Endothelial cell of umbilical vein (primary cell): ENCODE measurements at regions not wholly inside any gene's neighbourhood (a gene's known extent, or its start where the extent isn't known, plus 50 kb on each side); places are given as distances from the start of the nearest gene placed in this dataset.

ENCODE experiments used
- BruUV-seq: library from RNA; stranded (reverse); fragments of 400-500 nt; replicated peaks from 2 replicates; lab custom pipeline; 2021; lab: Mats Ljungman, UMichigan
- CTCF ChIA-PET: fragments of 300-600, 350-600 bp; sonication (Branson Sonifier 250); formaldehyde crosslinking; loops from one replicate; lab custom pipeline; 2021; ENCODE audit warnings: antibody characterized with exemption, inconsistent platforms; lab: Charles Lee
- POLR2A ChIA-PET: fragments of 300-600, 350-600 bp; sonication (Branson Sonifier 250); formaldehyde crosslinking; loops from one replicate; lab custom pipeline; 2021; ENCODE audit warnings: antibody characterized with exemption, inconsistent platforms; lab: Charles Lee
- DNase-seq: peaks from one replicate; pipeline ENCODE4 v3.0.0-alpha.2; 2011; ENCODE audit warnings: low read depth, low spot score
- FAIRE-seq: peaks from 2 replicates; lab custom pipeline; 2011; peaks lifted over from hg19 to GRCh38; lab: Jason Lieb, UNC
- H2AFZ ChIP-seq: 2 replicates; pipeline ENCODE4 v1.6.0; 2012; ENCODE audit warnings: low read depth, low read length, control low read depth, inconsistent platforms
- H3K27ac ChIP-seq: 2 replicates; pipeline ENCODE4 v1.5.1; 2011; ENCODE audit warnings: low read depth, mild to moderate bottlenecking, control low read depth, low read length, moderate library complexity; ENCODE audit not compliant: insufficient read depth
- H3K27me3 ChIP-seq, 2 experiments: 2 replicates each; pipeline versions ENCODE4 v1.6.0 to v1.6.1; 2011; ENCODE audit warnings: low read length in 2 of 2, mixed read lengths in 1 of 2; ENCODE audit not compliant: control insufficient read depth in 2 of 2, insufficient read depth in 2 of 2
- H3K36me3 ChIP-seq, 2 experiments: 2 replicates in 1 of 2; 3 replicates in 1 of 2; pipeline ENCODE4 v1.5.1; 2011; ENCODE audit warnings: low read length in 2 of 2, mild to moderate bottlenecking in 1 of 2, moderate library complexity in 1 of 2; ENCODE audit not compliant: control insufficient read depth in 2 of 2, insufficient read depth in 2 of 2; ENCODE audit errors: extremely low read depth in 1 of 2
- H3K4me1 ChIP-seq: 3 replicates; pipeline ENCODE4 v1.5.1; 2011; ENCODE audit warnings: mild to moderate bottlenecking, low read length; ENCODE audit not compliant: control insufficient read depth, insufficient read depth; ENCODE audit errors: extremely low read depth
- H3K4me2 ChIP-seq: 2 replicates; pipeline ENCODE4 v1.6.1; 2011; ENCODE audit warnings: low read length, control low read depth, mixed read lengths; ENCODE audit not compliant: insufficient read depth
- H3K4me3 ChIP-seq, 3 experiments: fragments of 200-600 bp in 1 of 3; sonication (generic), shearing (Covaris generic) in 1 of 3; replicated peaks in 1 of 3; 2 replicates each; pipeline ENCODE4 v1.5.1; 2011 to 2016; ENCODE audit warnings: control low read depth in 3 of 3, low read length in 3 of 3, mild to moderate bottlenecking in 2 of 3, inconsistent platforms in 1 of 3, low read depth in 1 of 3, moderate library complexity in 1 of 3; ENCODE audit not compliant: insufficient read depth in 1 of 3
- H3K79me2 ChIP-seq: 2 replicates; pipeline ENCODE4 v1.6.0; 2012; ENCODE audit warnings: low read length, inconsistent platforms; ENCODE audit not compliant: control insufficient read depth, insufficient read depth
- H3K9ac ChIP-seq: replicated peaks from 2 replicates; pipeline ENCODE3; 2011; ENCODE audit warnings: low read length, control low read depth; ENCODE audit not compliant: insufficient read depth; ENCODE audit errors: extremely low read depth
- H3K9me1 ChIP-seq: replicated peaks from 3 replicates; pipeline ENCODE4 v1.6.0; 2011; ENCODE audit warnings: mild to moderate bottlenecking, low read length; ENCODE audit not compliant: control insufficient read depth, insufficient read depth; ENCODE audit errors: extremely low read depth
- H3K9me3 ChIP-seq: replicated peaks from 2 replicates; pipeline ENCODE4 v1.5.1; 2012; ENCODE audit warnings: low read length, inconsistent platforms; ENCODE audit not compliant: control insufficient read depth, insufficient read depth
- H4K20me1 ChIP-seq: replicated peaks from 2 replicates; pipeline ENCODE3; 2011; ENCODE audit warnings: mild to moderate bottlenecking, low read length; ENCODE audit not compliant: control insufficient read depth, insufficient read depth; ENCODE audit errors: extremely low read depth
- EZH2 ChIP-seq: IDR thresholded peaks from 2 replicates; pipeline ENCODE4 v1.6.1; 2012; ENCODE audit warnings: borderline replicate concordance, low read depth, mild to moderate bottlenecking, moderate library complexity, low read length, inconsistent platforms; ENCODE audit not compliant: severe bottlenecking
- FOS ChIP-seq: IDR thresholded peaks from 2 replicates; pipeline ENCODE4 v1.6.1; 2011; ENCODE audit warnings: mild to moderate bottlenecking, low read length, moderate library complexity, borderline replicate concordance; ENCODE audit not compliant: insufficient read depth
- GATA2 ChIP-seq: IDR thresholded peaks from 2 replicates; pipeline ENCODE4 v1.7.0; 2011; ENCODE audit warnings: low read depth, mild to moderate bottlenecking, moderate library complexity, mixed read lengths, low read length; ENCODE audit not compliant: insufficient read length, insufficient read depth
- JUN ChIP-seq: IDR thresholded peaks from 2 replicates; pipeline ENCODE4 v1.6.1; 2011; ENCODE audit warnings: borderline replicate concordance, low read depth; ENCODE audit not compliant: insufficient read length, insufficient read depth
- MYC ChIP-seq: IDR thresholded peaks from one replicate; pipeline ENCODE4 v1.6.1; 2011; ENCODE audit warnings: mild to moderate bottlenecking, low read depth, low read length
- POLR2A ChIP-seq: IDR thresholded peaks from 2 replicates; pipeline ENCODE4 v1.6.1; 2012; ENCODE audit warnings: low read depth, mild to moderate bottlenecking, control low read depth, low read length
- POLR2AphosphoS5 ChIP-seq: IDR thresholded peaks from 2 replicates; pipeline ENCODE4 v1.6.1; 2012; ENCODE audit warnings: low read depth, mild to moderate bottlenecking, control low read depth, low read length, moderate library complexity; ENCODE audit not compliant: insufficient read depth
- dilution Hi-C: fragments of 300-500 bp; cut with MboI; formaldehyde crosslinking; loops from one replicate; pipeline ENCODE4 v1.15.0; 2019; ENCODE audit warnings: low sequenced_read_pairs; ENCODE audit not compliant: extremely low pct_ligation_motif_present
- intact Hi-C: fragments of 100-400 bp; cut with micrococcal nuclease; formaldehyde crosslinking; loops from one replicate; pipeline ENCODE4 v1.10.0; 2022
- TF ChIP-seq, protein P1 (sequence below): IDR thresholded peaks from 2 replicates; pipeline ENCODE4 v1.6.1; 2011; ENCODE audit not compliant: insufficient read depth, insufficient read length
- TF ChIP-seq, protein P2 (sequence below), 2 donors: IDR thresholded peaks; 1 replicate in 1 of 2; 2 replicates in 1 of 2; pipeline ENCODE4 v1.5.1; 2011; ENCODE audit warnings: low read length in 2 of 2, mild to moderate bottlenecking in 2 of 2, moderate library complexity in 2 of 2, control low read depth in 1 of 2, inconsistent platforms in 1 of 2, low read depth in 1 of 2; ENCODE audit not compliant: insufficient read depth in 1 of 2; ENCODE audit errors: extremely low read depth in 1 of 2

DNA sequence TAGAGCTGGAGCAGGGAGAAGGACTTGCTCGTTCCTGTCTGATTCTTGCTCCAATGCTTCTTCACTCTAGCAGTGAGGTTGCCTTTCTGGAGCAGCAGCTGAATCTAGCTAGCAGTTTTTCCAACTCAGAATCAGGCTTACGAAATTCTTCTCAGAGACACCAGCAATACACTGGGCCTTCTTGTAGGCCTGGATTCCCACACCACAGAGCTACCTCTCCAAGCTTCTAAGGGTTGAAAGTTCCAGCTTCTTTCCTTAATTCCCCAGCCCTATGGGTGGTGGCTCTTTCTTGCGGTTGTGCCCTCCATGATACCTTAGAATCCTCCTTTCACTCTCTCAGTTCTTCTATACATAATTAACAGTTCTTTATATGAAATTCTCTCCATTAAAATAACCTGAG is 586.6 kb downstream of the INHBA start:
- Histone ChIP-seq H3K9me3 (no peaks in the 10 kb centered on the region), H3K9ac (no peak overlapping the region), H3K79me2 (no peaks in the 10 kb centered on the region), H2AFZ (no peak overlapping the region), H3K4me3 (no peak overlapping the region), H3K4me2 (no peak overlapping the region), H3K27me3 (no peaks in the 10 kb centered on the region), H3K4me1 (no peaks in the 10 kb centered on the region), H3K9me1 (no peaks in the 10 kb centered on the region), H4K20me1 (no peaks in the 10 kb centered on the region), H3K36me3 (no peaks in the 10 kb centered on the region), H3K27ac (no peak overlapping the region)
- FAIRE-seq: no peak
- DNase-seq: no peak
- dilution Hi-C loops: no loop called here
- no peak for TF ChIP-seq POLR2A
- no peak for TF ChIP-seq EZH2
- no peak for TF ChIP-seq JUN
- TF ChIP-seq MYC: no peak
- no peak for TF ChIP-seq GATA2
- TF ChIP-seq, protein P1, sequence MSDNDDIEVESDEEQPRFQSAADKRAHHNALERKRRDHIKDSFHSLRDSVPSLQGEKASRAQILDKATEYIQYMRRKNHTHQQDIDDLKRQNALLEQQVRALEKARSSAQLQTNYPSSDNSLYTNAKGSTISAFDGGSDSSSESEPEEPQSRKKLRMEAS: no peak
- TF ChIP-seq POLR2AphosphoS5: no peak
- TF ChIP-seq, protein P2, sequence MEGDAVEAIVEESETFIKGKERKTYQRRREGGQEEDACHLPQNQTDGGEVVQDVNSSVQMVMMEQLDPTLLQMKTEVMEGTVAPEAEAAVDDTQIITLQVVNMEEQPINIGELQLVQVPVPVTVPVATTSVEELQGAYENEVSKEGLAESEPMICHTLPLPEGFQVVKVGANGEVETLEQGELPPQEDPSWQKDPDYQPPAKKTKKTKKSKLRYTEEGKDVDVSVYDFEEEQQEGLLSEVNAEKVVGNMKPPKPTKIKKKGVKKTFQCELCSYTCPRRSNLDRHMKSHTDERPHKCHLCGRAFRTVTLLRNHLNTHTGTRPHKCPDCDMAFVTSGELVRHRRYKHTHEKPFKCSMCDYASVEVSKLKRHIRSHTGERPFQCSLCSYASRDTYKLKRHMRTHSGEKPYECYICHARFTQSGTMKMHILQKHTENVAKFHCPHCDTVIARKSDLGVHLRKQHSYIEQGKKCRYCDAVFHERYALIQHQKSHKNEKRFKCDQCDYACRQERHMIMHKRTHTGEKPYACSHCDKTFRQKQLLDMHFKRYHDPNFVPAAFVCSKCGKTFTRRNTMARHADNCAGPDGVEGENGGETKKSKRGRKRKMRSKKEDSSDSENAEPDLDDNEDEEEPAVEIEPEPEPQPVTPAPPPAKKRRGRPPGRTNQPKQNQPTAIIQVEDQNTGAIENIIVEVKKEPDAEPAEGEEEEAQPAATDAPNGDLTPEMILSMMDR (IDR thresholded peaks at IDR 0.05; ENCODE audit: extremely low read depth in 1 of 2, insufficient read depth in 1 of 2, low read depth in 1 of 2, low read length in 2 of 2): no peak
- no peak for TF ChIP-seq FOS
- intact Hi-C loops: no loop called here
- ChIA-PET CTCF (no interaction called here), POLR2A (no interaction called here)
- BruUV-seq: no TSS peak
